ENCODE measurements at regions not wholly inside any gene's neighbourhood (a gene's known extent, or its start where the extent isn't known, plus 50 kb on each side); places are given as distances from the start of the nearest gene placed in this dataset.
A peak's percentile ranks its signal among the peaks of the same experiment; 100 is the strongest.
"Not testable (repeated sequence)": the region's sequence is repeated elsewhere in the genome, so short reads cannot be mapped to it uniquely, and the experiment has no call there.

GRCh38 chr20:40634891-40635290 is 54.1 kb downstream of the MAFB start:
- DNase-seq (ENCODE audit: low spot score), result no peak
- in situ Hi-C loops (cut with HindIII; ENCODE audit: low sequenced_read_pairs), result no loop called here

GRCh38 chr20:40633123-40633850 is 55.7 kb downstream of the MAFB start:
- in situ Hi-C loops (cut with HindIII; ENCODE audit: low sequenced_read_pairs), result no loop called here
- DNase-seq (ENCODE audit: low spot score), result no peak

GRCh38 chr20:40632346-40632976 is 56.6 kb downstream of the MAFB start:
- in situ Hi-C loops (cut with HindIII; ENCODE audit: low sequenced_read_pairs), result no loop called here
- DNase-seq (ENCODE audit: low spot score), result no peak

GRCh38 chr20:40631119-40631631 is 57.9 kb downstream of the MAFB start:
- no peak for DNase-seq (ENCODE audit: low spot score)
- in situ Hi-C loops (cut with HindIII; ENCODE audit: low sequenced_read_pairs), result no loop called here

- DNase-seq (ENCODE audit: low spot score), result no peak
- in situ Hi-C loops (cut with HindIII; ENCODE audit: low sequenced_read_pairs), result no loop called here
Observed at GRCh38 chr20:40630713-40631112, 58.3 kb downstream of the MAFB start.

GRCh38 chr20:40630099-40630498 is 58.9 kb downstream of the MAFB start:
- DNase-seq (ENCODE audit: low spot score), result no peak
- in situ Hi-C loops (cut with HindIII; ENCODE audit: low sequenced_read_pairs), result no loop called here

- in situ Hi-C loops (cut with HindIII; ENCODE audit: low sequenced_read_pairs), result no loop called here
- no peak for DNase-seq (ENCODE audit: low spot score)
Observed at GRCh38 chr20:40628877-40629276, 60.2 kb downstream of the MAFB start.

GRCh38 chr20:40619053-40619452 is 70.0 kb downstream of the MAFB start:
- in situ Hi-C loops (cut with HindIII; ENCODE audit: low sequenced_read_pairs); DNase-seq (ENCODE audit: low spot score): not testable (repeated sequence)

- DNase-seq (ENCODE audit: low spot score), result no peak
- in situ Hi-C loops (cut with HindIII; ENCODE audit: low sequenced_read_pairs), result no loop called here
Observed at GRCh38 chr20:40617594-40617993, 71.4 kb downstream of the MAFB start.

GRCh38 chr20:40612837-40613236 is 76.2 kb downstream of the MAFB start:
- no peak for DNase-seq (ENCODE audit: low spot score)
- in situ Hi-C loops (cut with HindIII; ENCODE audit: low sequenced_read_pairs), result no loop called here

GRCh38 chr20:40612247-40612646 is 76.8 kb downstream of the MAFB start:
- DNase-seq (ENCODE audit: low spot score), result no peak
- in situ Hi-C loops (cut with HindIII; ENCODE audit: low sequenced_read_pairs), result no loop called here

- DNase-seq (ENCODE audit: low spot score), result no peak
- in situ Hi-C loops (cut with HindIII; ENCODE audit: low sequenced_read_pairs), result no loop called here
Observed at GRCh38 chr20:40610730-40611129, 78.3 kb downstream of the MAFB start.

GRCh38 chr20:40607927-40608326 is 81.1 kb downstream of the MAFB start:
- peak; percentile 57 for DNase-seq (ENCODE audit: low spot score)
- in situ Hi-C loops (cut with HindIII; ENCODE audit: low sequenced_read_pairs), result no loop called here

- DNase-seq (ENCODE audit: low spot score), result peak; percentile 38
- in situ Hi-C loops (cut with HindIII; ENCODE audit: low sequenced_read_pairs), result no loop called here
Observed at GRCh38 chr20:40606660-40607059, 82.4 kb downstream of the MAFB start.

- in situ Hi-C loops (cut with HindIII; ENCODE audit: low sequenced_read_pairs), result no loop called here
- DNase-seq (ENCODE audit: low spot score), result no peak
Observed at GRCh38 chr20:40606237-40606636, 82.8 kb downstream of the MAFB start.

- DNase-seq (ENCODE audit: low spot score), result no peak
- in situ Hi-C loops (cut with HindIII; ENCODE audit: low sequenced_read_pairs), result no loop called here
Observed at GRCh38 chr20:40604416-40604815, 84.6 kb downstream of the MAFB start.

- in situ Hi-C loops (cut with HindIII; ENCODE audit: low sequenced_read_pairs), result no loop called here
- DNase-seq (ENCODE audit: low spot score), result no peak
Observed at GRCh38 chr20:40603057-40603651, 85.9 kb downstream of the MAFB start.

GRCh38 chr20:40602381-40602780 is 86.7 kb downstream of the MAFB start:
- in situ Hi-C loops (cut with HindIII; ENCODE audit: low sequenced_read_pairs), result no loop called here
- DNase-seq (ENCODE audit: low spot score), result no peak

GRCh38 chr20:40600441-40601219 is 88.4 kb downstream of the MAFB start:
- in situ Hi-C loops (cut with HindIII; ENCODE audit: low sequenced_read_pairs), result no loop called here
- no peak for DNase-seq (ENCODE audit: low spot score)

GRCh38 chr20:40599987-40600386 is 89.0 kb downstream of the MAFB start:
- DNase-seq (ENCODE audit: low spot score), result no peak
- in situ Hi-C loops (cut with HindIII; ENCODE audit: low sequenced_read_pairs), result no loop called here

Data from G401 (cell line).